SK-N-SH treated with all-trans-retinoic acid at 6 μM for 48 hours (cell line): ENCODE measurements at regions not wholly inside any gene's neighbourhood (a gene's known extent, or its start where the extent isn't known, plus 50 kb on each side); places are given as distances from the start of the nearest gene placed in this dataset.

Experiments used
- ARNTL ChIP-seq: fragments of 450-650 bp; formaldehyde crosslinking; IDR thresholded peaks from 2 replicates; pipeline ENCODE4 v1.5.0; 2020; ENCODE audit warnings: low read depth, mild to moderate bottlenecking, moderate library complexity, borderline replicate concordance
- BACH2 ChIP-seq: fragments of 250-450 bp; sonication (Bioruptor Pico); IDR thresholded peaks from 2 replicates; pipeline ENCODE4 v1.9.0; 2021; ENCODE audit warnings: mild to moderate bottlenecking, borderline replicate concordance
- CSDC2 ChIP-seq: fragments of 250-450 bp; sonication (Bioruptor Pico); IDR thresholded peaks from 2 replicates; pipeline ENCODE4 v1.5.0; 2020; ENCODE audit warnings: mild to moderate bottlenecking, moderate library complexity
- ISL1 ChIP-seq: fragments of 250-450 bp; sonication (Bioruptor Pico); IDR thresholded peaks from 2 replicates; pipeline ENCODE4 v2.1.2; 2022; ENCODE audit warnings: mild to moderate bottlenecking, moderate library complexity
- OSR1 ChIP-seq: fragments of 250-450 bp; sonication (Bioruptor Pico); IDR thresholded peaks from 2 replicates; pipeline ENCODE4 v1.8.0; 2022; ENCODE audit warnings: moderate library complexity, mild to moderate bottlenecking, inconsistent platforms
- RARB ChIP-seq: fragments of 250-450 bp; sonication (Bioruptor Pico); IDR thresholded peaks from 2 replicates; pipeline ENCODE4 v1.8.0; 2021; ENCODE audit warnings: mild to moderate bottlenecking, moderate library complexity
- TCF4 ChIP-seq: fragments of 250-450 bp; sonication (Bioruptor Pico); IDR thresholded peaks from 2 replicates; pipeline ENCODE4 v1.8.0; 2021; ENCODE audit warnings: mild to moderate bottlenecking, moderate library complexity, borderline replicate concordance
- ZNF565 ChIP-seq: fragments of 450-650 bp; formaldehyde crosslinking; conservative IDR thresholded peaks from 2 replicates; pipeline ENCODE4 v1.5.0; 2020; ENCODE audit warnings: low read depth, mild to moderate bottlenecking, moderate library complexity
- TF ChIP-seq, protein P1 (sequence below): fragments of 250-450 bp; sonication (Bioruptor Pico); IDR thresholded peaks from 2 replicates; pipeline ENCODE4 v1.8.0; 2020; ENCODE audit warnings: mild to moderate bottlenecking, moderate library complexity, borderline replicate concordance

DNA sequence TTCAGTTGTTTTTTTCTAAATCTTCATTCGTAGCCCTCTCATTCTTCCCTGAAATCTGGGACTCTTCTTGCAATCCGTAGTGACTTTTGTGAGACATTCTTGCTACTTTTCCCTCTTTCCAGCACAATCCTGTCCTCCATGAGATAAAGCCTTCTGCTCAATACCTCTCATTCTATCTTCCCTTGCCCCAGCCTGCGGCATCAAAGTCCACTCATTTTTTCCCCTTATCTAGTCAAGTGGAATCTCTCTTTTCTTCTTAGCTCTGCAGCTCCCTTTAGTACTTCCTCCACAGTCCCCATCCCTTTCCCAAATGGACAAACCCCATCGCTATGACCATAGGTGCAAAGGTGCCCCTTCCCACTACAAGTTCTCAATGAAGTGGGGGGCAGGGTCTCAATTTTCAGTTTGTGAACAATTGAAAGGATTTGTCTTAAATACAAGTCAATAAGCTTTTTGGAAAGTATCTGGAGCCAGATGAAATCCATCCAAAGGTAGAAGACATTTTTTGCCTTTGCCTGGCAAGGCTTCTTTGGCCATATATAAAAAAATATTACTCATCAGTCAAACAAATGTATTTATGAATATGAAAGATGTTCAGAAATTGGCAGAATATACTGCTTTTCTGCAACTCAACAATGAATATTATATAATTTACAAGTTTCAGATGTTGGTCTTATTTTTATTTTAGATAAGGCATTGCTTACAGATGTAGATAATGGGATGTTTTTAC, 179.4 kb downstream of the SNAPC1 start:
- TF ChIP-seq TCF4 (CRISPR knock-in tag) (no peak), RARB (no peak), BACH2 (no peak), ARNTL (CRISPR knock-in tag) (no peak), CSDC2 (CRISPR knock-in tag) (no peak), ZNF565 (no peak), OSR1 (CRISPR knock-in tag) (no peak), ISL1 (CRISPR knock-in tag) (no peak)
- TF ChIP-seq, protein P1, sequence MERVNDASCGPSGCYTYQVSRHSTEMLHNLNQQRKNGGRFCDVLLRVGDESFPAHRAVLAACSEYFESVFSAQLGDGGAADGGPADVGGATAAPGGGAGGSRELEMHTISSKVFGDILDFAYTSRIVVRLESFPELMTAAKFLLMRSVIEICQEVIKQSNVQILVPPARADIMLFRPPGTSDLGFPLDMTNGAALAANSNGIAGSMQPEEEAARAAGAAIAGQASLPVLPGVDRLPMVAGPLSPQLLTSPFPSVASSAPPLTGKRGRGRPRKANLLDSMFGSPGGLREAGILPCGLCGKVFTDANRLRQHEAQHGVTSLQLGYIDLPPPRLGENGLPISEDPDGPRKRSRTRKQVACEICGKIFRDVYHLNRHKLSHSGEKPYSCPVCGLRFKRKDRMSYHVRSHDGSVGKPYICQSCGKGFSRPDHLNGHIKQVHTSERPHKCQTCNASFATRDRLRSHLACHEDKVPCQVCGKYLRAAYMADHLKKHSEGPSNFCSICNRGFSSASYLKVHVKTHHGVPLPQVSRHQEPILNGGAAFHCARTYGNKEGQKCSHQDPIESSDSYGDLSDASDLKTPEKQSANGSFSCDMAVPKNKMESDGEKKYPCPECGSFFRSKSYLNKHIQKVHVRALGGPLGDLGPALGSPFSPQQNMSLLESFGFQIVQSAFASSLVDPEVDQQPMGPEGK (CRISPR knock-in tag), result no peak
